GM23248 (cell line): ENCODE measurements at regions not wholly inside any gene's neighbourhood (a gene's known extent, or its start where the extent isn't known, plus 50 kb on each side); places are given as distances from the start of the nearest gene placed in this dataset.
A peak's percentile ranks its signal among the peaks of the same experiment; 100 is the strongest.

Source experiments
- DNase-seq: peaks from one replicate; pipeline ENCODE4 v3.0.0-alpha.2; 2015
- H2AFZ ChIP-seq: fragments of 200-600 bp; sonication (generic); 2 replicates; pipeline ENCODE4 v1.6.1; 2016; ENCODE audit warnings: antibody characterized with exemption
- H3F3A ChIP-seq: fragments of 200-600 bp; sonication (generic); 2 replicates; pipeline ENCODE4 v1.6.1; 2016; ENCODE audit warnings: mild to moderate bottlenecking, antibody characterized with exemption, mixed run types; ENCODE audit not compliant: insufficient read depth
- H3K27ac ChIP-seq: fragments of 200-600 bp; sonication (generic); 2 replicates; pipeline ENCODE4 v1.5.1; 2016; ENCODE audit warnings: mild to moderate bottlenecking
- H3K27me3 ChIP-seq: fragments of 200-600 bp; sonication (generic); replicated peaks from 2 replicates; pipeline ENCODE4 v1.6.1; 2016; ENCODE audit warnings: mild to moderate bottlenecking; ENCODE audit not compliant: insufficient read depth
- H3K36me3 ChIP-seq: fragments of 200-600 bp; sonication (generic); 2 replicates; pipeline ENCODE4 v1.6.1; 2016; ENCODE audit warnings: low read depth, mild to moderate bottlenecking
- H3K4me1 ChIP-seq: fragments of 200-600 bp; sonication (generic); 2 replicates; pipeline ENCODE4 v1.6.1; 2016; ENCODE audit warnings: mild to moderate bottlenecking; ENCODE audit not compliant: insufficient read depth
- H3K4me2 ChIP-seq: fragments of 200-600 bp; sonication (generic); one replicate; pipeline ENCODE4 v1.6.1; 2016; ENCODE audit warnings: mild to moderate bottlenecking; ENCODE audit not compliant: unreplicated experiment
- H3K4me3 ChIP-seq: fragments of 200-600 bp; sonication (generic); 2 replicates; pipeline ENCODE4 v1.5.1; 2016; ENCODE audit warnings: mild to moderate bottlenecking
- H3K79me2 ChIP-seq: fragments of 200-600 bp; sonication (generic); 2 replicates; pipeline ENCODE4 v1.6.1; 2016; ENCODE audit warnings: mild to moderate bottlenecking; ENCODE audit not compliant: insufficient read depth
- H3K9ac ChIP-seq: fragments of 200-600 bp; sonication (generic); 2 replicates; pipeline ENCODE4 v1.6.1; 2016; ENCODE audit warnings: mild to moderate bottlenecking
- H3K9me2 ChIP-seq: fragments of 200-600 bp; sonication (generic); 2 replicates; pipeline ENCODE4 v1.6.1; 2016; ENCODE audit warnings: mixed run types, mild to moderate bottlenecking, moderate library complexity; ENCODE audit not compliant: insufficient read depth
- H3K9me3 ChIP-seq: fragments of 200-600 bp; sonication (generic); one replicate; pipeline ENCODE4 v1.6.1; 2017; ENCODE audit warnings: low read depth
- H4K20me1 ChIP-seq: fragments of 200-600 bp; sonication (generic); 2 replicates; pipeline ENCODE4 v1.6.0; 2016; ENCODE audit not compliant: insufficient read depth
- EZH2 ChIP-seq: fragments of 200-600 bp; sonication (generic); IDR thresholded peaks from 2 replicates; pipeline ENCODE4 v1.6.1; 2018; ENCODE audit warnings: antibody characterized with exemption, mild to moderate bottlenecking; ENCODE audit not compliant: insufficient read depth, poor library complexity, severe bottlenecking
- EZH2phosphoT487 ChIP-seq: fragments of 200-600 bp; sonication (generic); IDR thresholded peaks from 2 replicates; pipeline ENCODE4 v1.6.1; 2018; ENCODE audit warnings: antibody characterized with exemption, moderate library complexity, mild to moderate bottlenecking, low read depth; ENCODE audit not compliant: insufficient read depth
- WGBS, 2 experiments: methylation state at CpG; one replicate each; pipeline ENCODE4 v1.1.6; 2015 to 2017; ENCODE audit warnings: low lambda C conversion rate in 2 of 2, low coverage in 1 of 2; ENCODE audit errors: missing lambda C conversion rate in 2 of 2; 5-methylcytosine and 5-hydroxymethylcytosine counted together
- in situ Hi-C: fragments of 300-500 bp; cut with MboI; formaldehyde crosslinking; loops from 2 replicates; pipeline ENCODE4 v1.15.0; 2020

- Histone ChIP-seq H4K20me1 (no peaks in the 10 kb centered on the region), H3F3A (peaks cover 4% of the 10 kb centered on the region; the same call in 1 of the 2 replicates), H3K9me2 (no peaks in the 10 kb centered on the region), H2AFZ (no peak overlapping the region), H3K79me2 (no peaks in the 10 kb centered on the region), H3K9ac (no peak overlapping the region), H3K4me3 (no peak overlapping the region), H3K27ac (peak overlapping the region; percentile 6; the same call in 1 of the 2 replicates), H3K27me3 (no peaks in the 10 kb centered on the region), H3K9me3 (no peaks in the 10 kb centered on the region), H3K4me2 (peak overlapping the region; percentile 32), H3K4me1 (peaks cover 23% of the 10 kb centered on the region), H3K36me3 (no peaks in the 10 kb centered on the region)
- in situ Hi-C loops: no loop called here
- 18 to 20% methylated on average over 4 of the region's 4 CpGs for WGBS, 2 experiments
- peak; percentile 72 for DNase-seq
- no peak for TF ChIP-seq EZH2
These were observed 131.8 kb downstream of the UNC5CL start for GRCh38 chr6:40907198-40907701.

GRCh38 chr6:40906759-40907158, 132.3 kb downstream of the UNC5CL start:
- H3K4me1 ChIP-seq: peaks cover 23% of the 10 kb centered on the region
- H4K20me1 ChIP-seq: no peaks in the 10 kb centered on the region
- no peaks in the 10 kb centered on the region for H3K9me3 ChIP-seq
- H3F3A ChIP-seq: peaks cover 4% of the 10 kb centered on the region; the same call in 1 of the 2 replicates
- H3K79me2 ChIP-seq: no peaks in the 10 kb centered on the region
- no peaks in the 10 kb centered on the region for H3K36me3 ChIP-seq
- no peak overlapping the region for H3K4me3 ChIP-seq
- no peaks in the 10 kb centered on the region for H3K27me3 ChIP-seq
- TF ChIP-seq EZH2phosphoT487 (no peak), EZH2 (no peak)
- peak overlapping the region; percentile 32 for H3K4me2 ChIP-seq
- no peak overlapping the region for H3K9ac ChIP-seq
- peak overlapping the region; percentile 6; the same call in 1 of the 2 replicates for H3K27ac ChIP-seq
- H2AFZ ChIP-seq: no peak overlapping the region
- no peaks in the 10 kb centered on the region for H3K9me2 ChIP-seq
- 9 to 23% methylated on average over 3 of the region's 3 CpGs for WGBS, 2 experiments
- peak; percentile 71 for DNase-seq
- in situ Hi-C loops: no loop called here

GRCh38 chr6:40904583-40905194, 134.3 kb downstream of the UNC5CL start:
- no peaks in the 10 kb centered on the region for H3K79me2 ChIP-seq
- no peaks in the 10 kb centered on the region for H4K20me1 ChIP-seq
- H3K4me3 ChIP-seq: no peak overlapping the region
- H2AFZ ChIP-seq: no peak overlapping the region
- TF ChIP-seq EZH2phosphoT487 (no peak), EZH2 (no peak)
- no peaks in the 10 kb centered on the region for H3K36me3 ChIP-seq
- H3K9ac ChIP-seq: no peak overlapping the region
- H3K9me3 ChIP-seq: no peaks in the 10 kb centered on the region
- no peak for DNase-seq
- no peaks in the 10 kb centered on the region for H3K27me3 ChIP-seq
- no peak overlapping the region for H3K4me2 ChIP-seq
- no peaks in the 10 kb centered on the region for H3K9me2 ChIP-seq
- H3K27ac ChIP-seq: no peak overlapping the region
- 80 to 82% methylated on average over 2 of the region's 2 CpGs for WGBS, 2 experiments
- peaks cover 4% of the 10 kb centered on the region; the same call in 1 of the 2 replicates for H3F3A ChIP-seq
- peaks cover 23% of the 10 kb centered on the region for H3K4me1 ChIP-seq
- in situ Hi-C loops: no loop called here

GRCh38 chr6:40903456-40903855, 135.6 kb downstream of the UNC5CL start:
- 0 to 7% methylated on average over 1 of the region's 1 CpG for WGBS, 2 experiments
- in situ Hi-C loops: no loop called here
- peak overlapping the region; percentile 16 for H3K4me2 ChIP-seq
- no peaks in the 10 kb centered on the region for H3K27me3 ChIP-seq
- H3K36me3 ChIP-seq: no peaks in the 10 kb centered on the region
- no peaks in the 10 kb centered on the region for H4K20me1 ChIP-seq
- no peaks in the 10 kb centered on the region for H3K79me2 ChIP-seq
- H3K4me3 ChIP-seq: no peak overlapping the region
- peaks cover 23% of the 10 kb centered on the region for H3K4me1 ChIP-seq
- H3K27ac ChIP-seq: no peak overlapping the region
- H3K9me3 ChIP-seq: no peaks in the 10 kb centered on the region
- peaks cover 4% of the 10 kb centered on the region; the same call in 1 of the 2 replicates for H3F3A ChIP-seq
- DNase-seq: peak; percentile 54
- no peak overlapping the region for H3K9ac ChIP-seq
- TF ChIP-seq EZH2: no peak
- TF ChIP-seq EZH2phosphoT487: no peak
- H3K9me2 ChIP-seq: no peaks in the 10 kb centered on the region
- no peak overlapping the region for H2AFZ ChIP-seq
